ENCODE measurements at regions not wholly inside any gene's neighbourhood (a gene's known extent, or its start where the extent isn't known, plus 50 kb on each side); places are given as distances from the start of the nearest gene placed in this dataset.

GRCh38 chr6:167537816-167538215 is 212.9 kb downstream of the TTLL2 start:
- no peak for DNase-seq (ENCODE audit: low spot score)

DNA sequence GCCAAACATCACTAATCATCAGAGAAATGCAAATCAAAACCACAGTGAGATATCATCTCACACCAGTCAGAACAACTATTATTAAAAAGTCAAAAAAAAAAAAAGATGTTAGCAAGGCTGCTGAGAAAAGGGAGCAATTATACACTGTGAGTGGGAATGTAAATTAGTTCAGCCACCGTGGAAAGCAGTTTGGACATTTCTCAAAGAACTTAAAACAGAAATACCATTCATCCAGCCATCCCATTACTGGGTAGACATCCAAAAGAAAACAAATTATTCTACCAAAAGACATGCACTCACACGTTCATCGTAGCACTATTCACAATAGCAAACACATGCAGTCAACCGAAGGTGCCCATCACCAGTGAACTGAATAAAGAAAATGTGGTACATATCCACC is 213.9 kb downstream of the TTLL2 start:
- no peak for DNase-seq (ENCODE audit: low spot score)

DNA sequence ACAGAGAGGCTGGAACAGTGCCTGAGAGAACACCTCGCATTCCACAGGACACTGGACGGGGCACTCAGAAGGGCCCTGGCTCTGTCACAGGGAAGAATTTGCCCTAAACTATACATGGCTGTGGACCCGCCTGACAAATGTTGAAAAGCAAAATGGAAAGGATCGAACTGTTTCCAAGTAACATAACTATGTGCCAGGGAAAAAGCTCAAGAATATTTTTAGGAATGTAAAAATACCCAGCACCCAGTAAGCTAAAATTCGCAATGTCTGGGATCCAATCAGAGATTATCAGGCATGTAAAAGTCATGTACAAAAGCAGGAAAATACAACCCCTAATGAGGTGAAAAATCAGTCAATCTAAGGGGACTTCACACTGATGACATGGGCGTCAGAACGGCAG is 215.9 kb downstream of the TTLL2 start:
- DNase-seq (ENCODE audit: low spot score) = no peak

DNA sequence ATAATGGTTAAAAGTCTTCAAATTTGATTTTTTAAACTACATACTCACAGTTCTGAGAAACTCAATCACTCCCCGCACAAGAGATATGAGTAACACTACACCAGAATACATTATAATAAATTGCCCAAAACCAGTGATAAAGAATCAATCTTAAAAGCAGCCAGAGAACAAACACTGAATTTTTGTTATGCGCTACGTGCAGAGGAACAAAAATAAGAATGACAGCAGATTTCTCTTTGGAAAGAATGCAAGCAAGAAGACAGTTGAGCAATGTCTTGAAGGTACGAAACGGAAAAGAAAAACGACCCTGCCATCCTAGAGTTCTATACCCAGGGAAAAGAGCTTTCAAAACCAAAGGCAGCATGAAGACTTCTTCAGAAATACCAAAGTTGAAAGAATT is 216.7 kb downstream of the TTLL2 start:
- no peak for DNase-seq (ENCODE audit: low spot score)

GRCh38 chr6:167543602-167544497 is 219.0 kb downstream of the TTLL2 start:
- DNase-seq (ENCODE audit: low spot score) = no peak

DNA sequence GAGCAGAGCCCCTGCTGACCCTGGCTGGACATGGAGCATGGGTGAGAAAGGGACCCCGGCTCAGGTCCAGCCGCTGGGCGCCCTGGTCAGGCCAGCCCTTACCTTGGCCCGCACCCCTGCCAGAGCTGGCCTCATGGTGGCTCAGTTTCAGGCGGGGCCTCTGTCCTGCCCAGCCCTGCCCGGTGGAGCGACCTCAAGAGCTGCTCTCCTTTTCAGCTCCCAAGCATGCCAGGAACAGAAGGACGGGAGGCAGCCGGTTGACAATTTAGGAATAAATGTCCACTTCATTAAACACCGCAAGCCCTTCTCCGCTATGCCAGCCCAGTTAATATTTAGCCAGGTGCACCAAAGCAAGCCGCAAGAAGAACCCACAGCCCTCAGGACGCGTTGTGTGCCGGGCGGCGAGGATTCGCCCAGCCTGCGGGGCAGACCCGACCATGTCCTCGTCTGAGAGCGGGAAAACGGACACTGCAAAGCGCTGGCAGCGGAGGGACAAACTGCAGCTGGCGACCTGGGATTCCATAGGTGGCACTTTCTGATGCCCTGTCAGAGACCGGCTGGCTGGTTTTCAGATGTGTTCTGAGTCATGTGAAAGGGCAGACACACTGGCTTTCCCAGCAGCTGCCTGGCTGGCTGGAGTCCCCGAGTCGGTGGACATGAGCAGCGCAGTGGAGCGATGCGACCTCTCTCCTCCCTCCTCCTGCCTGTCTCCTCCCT is 221.9 kb downstream of the TTLL2 start:
- no peak for DNase-seq (ENCODE audit: low spot score)

DNA sequence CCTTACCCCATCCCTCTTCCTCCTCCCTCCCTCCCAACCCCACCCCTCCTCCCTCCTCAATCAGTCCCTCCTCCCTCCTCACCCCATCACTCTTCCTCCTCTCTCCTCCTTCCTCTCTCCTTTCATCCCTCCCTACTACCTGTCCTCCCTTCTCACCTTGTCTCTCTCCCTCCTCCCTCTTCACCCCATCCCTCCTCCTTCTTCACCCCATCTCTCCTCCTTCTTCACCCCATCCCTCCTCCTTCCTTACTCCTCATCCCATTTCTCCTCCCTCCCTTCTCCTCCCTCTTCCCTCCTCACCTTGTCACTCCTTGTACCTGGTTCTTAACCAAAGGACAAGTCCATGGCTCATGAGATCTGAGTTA is 222.4 kb downstream of the TTLL2 start:
- no peak for DNase-seq (ENCODE audit: low spot score)

DNA sequence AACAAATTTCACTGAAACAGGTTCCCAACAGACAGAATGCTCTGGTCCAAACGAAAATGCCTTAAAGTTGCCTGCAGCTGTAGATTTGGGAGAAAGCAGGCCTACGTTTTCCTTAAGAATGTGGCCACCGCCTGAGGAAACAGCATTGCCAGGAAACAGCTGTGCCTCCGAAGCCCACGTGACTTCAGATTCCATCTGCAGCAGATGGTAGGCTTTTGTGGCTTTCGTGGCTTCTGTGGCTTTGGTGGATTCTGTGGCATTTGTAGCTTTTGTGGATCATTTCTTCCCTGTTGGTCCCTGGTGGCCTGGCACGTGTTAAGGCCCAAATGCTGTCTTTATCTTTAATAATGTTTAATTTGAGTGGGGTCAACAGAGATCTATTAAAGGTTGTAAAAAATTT is 222.9 kb downstream of the TTLL2 start:
- DNase-seq (ENCODE audit: low spot score) = no peak

- no peak for DNase-seq (ENCODE audit: low spot score)
These were observed 223.6 kb downstream of the TTLL2 start for GRCh38 chr6:167548451-167548850.

- DNase-seq (ENCODE audit: low spot score) = no peak
These were observed 224.3 kb downstream of the TTLL2 start for GRCh38 chr6:167549213-167549612.

DNA sequence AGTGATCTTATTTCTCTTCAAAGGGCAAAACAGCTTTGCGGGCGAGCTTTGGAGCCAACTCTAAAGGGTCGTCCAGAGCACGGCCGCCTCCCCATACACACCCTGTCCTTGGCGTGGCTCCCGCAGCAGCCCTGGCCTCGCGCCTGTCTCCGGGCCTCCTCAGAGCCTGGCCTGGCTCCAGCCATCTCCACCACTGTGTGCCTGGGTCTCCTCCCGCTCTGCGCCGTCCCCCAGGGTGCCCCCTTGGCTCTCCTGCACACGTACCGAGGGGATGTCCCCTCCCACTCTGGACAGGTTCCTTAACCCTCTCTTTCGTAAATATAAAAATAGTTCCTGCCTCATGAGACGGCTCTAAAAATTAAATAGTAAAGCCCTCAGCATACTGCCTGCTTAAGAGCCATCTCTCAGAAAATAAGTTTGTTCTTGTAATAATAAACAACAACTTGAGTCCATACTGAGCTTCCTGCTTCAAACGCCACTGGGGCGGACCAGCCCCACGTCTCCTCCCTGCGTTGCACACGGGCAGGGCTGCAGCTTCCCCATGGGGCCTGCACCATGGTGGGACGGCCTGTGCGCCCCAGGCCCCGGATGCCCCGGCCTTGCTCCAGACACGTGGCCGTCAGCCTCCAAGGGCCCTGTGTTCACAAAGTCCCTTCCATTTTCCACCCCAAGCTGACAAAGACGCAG is 226.2 kb downstream of the TTLL2 start:
- no peak for DNase-seq (ENCODE audit: low spot score)

GRCh38 chr6:167551628-167552257 is 226.9 kb downstream of the TTLL2 start:
- DNase-seq (ENCODE audit: low spot score) = no peak

GRCh38 chr6:167552258-167552630 is 227.4 kb downstream of the TTLL2 start:
- no peak for DNase-seq (ENCODE audit: low spot score)

DNA sequence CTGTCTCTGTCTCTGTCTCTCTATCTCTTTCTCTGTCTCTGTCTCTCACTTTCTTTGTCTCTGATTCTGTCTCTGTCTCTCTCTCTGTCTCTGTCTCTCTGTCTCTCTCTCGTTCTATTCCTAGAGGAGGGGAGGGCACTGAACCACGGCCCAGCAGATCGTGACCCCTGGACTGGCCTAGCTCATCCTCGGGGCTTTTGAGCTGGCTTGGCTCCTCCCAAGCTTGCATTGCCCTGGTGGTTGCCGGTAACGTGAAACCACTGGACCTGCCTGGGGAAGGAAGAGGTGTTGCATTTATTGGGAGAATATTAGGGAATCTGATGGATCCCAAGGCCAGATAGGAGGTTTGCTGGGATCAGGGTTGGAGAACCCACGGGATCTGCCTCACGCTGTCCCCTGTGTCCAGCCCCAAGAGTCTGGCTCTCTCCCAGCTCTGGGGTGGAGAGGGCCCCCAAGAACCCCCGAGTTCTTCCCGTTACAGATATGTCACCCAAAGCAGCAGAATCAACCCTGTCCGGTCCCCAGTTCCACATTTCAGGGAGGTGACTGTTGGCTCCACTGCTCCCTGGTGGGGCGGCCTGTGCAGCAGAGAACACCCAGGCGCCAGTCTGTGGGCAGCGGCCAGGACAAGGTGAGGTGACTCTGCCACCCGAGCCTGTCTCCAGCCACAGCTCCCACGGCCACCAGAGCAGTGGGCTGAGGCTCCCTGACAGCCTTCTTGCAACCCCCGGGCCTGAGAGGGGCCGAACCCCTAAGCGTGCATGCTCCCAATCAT is 228.3 kb downstream of the TTLL2 start:
- no peak for DNase-seq (ENCODE audit: low spot score)

- no peak for DNase-seq (ENCODE audit: low spot score)
These were observed 228.8 kb downstream of the TTLL2 start for GRCh38 chr6:167553736-167554119.

DNA sequence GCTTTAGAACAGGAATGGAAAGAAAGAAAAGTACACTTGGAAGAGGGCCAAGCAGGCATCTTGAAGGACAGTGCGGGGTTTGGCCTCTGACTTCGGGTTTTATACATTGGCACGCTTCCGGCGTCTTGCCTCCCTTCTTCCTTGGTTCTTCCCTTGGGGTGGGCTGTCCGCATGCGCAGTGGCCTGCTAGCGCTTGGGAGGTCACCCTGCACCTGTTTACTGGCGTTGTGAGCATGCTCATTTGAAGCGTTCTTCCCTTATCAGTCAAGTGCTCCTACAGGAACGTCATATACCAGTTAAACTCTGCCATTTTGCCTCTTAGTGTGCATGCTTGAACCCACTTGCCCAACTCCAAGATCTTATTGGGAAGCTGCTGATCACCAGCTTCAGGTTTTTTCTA is 230.0 kb downstream of the TTLL2 start:
- no peak for DNase-seq (ENCODE audit: low spot score)

DNA sequence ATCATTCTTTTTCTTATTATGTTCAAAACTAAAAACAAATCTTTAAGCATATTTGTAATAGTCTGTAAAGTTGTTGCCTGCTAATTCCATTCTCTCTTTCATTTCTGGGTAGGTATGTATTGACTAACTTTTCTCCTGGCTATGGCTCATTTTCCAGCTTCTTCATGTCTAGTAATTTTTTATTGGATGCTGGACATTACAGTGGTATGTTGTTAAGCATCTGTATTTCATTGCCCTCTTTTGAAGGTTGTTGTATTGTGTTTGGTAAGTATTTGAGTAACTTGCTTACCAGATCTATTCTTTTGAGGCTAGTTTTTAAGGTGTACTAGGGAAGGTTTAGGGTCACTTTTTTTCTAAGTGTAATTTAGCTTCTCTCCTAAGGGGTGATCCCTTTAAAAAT is 230.9 kb downstream of the TTLL2 start:
- DNase-seq (ENCODE audit: low spot score) = no peak

DNA sequence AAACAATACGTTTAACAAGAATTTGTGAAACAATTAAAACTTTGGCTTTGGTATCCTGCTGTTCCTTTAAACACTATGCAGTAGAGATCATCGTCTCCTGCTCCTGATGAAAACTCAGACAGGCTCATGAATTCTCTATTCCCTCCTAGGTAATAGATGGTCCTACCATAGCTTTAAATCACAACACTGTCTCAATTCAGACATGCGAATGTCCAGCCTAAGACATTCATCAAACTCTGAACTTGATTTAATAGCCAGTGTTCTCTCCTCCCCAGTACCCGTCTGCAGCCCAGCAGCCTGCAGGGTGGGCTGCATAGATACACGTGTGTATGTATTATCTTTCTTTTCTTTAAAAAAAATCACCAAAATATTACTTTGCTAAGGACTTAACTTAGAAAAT is 232.8 kb downstream of the TTLL2 start:
- DNase-seq (ENCODE audit: low spot score) = no peak

DNA sequence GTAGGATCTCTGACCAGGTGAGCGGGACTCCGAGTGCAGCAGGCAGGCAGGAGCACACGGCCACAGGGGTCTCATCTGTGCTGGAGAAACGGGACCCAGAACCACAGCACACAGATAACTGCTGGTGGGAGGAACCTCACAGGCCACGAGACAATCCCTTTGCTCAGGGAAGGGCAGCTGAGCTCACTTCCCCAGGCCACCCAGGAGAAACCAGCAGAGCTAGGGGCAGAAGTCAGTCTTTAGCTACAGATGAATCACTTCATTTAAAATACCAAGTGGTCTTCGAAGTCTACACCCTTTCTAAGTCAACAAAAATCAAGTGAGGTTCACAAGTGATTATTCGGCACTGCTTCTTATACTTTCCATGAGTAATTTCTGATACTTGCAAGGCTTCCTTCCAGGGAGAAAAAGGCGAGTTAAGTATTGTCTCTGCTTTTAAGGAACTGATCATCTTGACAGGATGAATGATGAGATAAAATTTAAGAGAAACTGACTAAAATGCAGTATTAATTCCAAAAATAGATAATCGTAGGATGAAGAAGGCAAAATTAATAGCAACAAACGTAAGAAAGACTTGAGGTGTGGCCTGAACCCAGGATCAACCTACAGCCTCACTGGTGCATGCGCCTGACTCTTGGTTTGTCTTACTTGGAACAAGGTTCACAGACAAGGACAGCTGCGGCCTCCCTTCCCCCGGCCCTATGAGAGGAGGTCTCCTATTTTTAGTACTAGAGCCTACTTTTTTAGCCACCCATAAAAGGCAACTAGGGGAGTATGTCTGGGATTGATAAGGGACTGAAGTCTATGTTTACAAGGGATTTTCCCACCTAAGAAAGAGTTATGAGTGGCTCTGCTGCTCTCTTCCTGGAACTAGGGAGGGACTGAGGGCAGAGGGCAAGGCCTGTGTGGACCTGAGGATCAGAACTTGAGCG is 233.6 kb downstream of the TTLL2 start:
- DNase-seq (ENCODE audit: low spot score) = no peak

All from mesenteric fat pad (tissue), 1 donor.